ENCODE measurements at regions not wholly inside any gene's neighbourhood (a gene's known extent, or its start where the extent isn't known, plus 50 kb on each side); places are given as distances from the start of the nearest gene placed in this dataset.

- TF ChIP-seq CTCF (conservative IDR thresholded peaks at IDR 0.05) (no peak), ZFX (IDR thresholded peaks at IDR 0.05) (no peak)
Measured at GRCh38 chr21:15140321-15141019, 75.7 kb upstream of the NRIP1 start.

Data from C4-2B (cell line).